ENCODE measurements at regions not wholly inside any gene's neighbourhood (a gene's known extent, or its start where the extent isn't known, plus 50 kb on each side); places are given as distances from the start of the nearest gene placed in this dataset.

GRCh38 chr11:32273931-32274330 lies 161.4 kb downstream of the WT1 start (continued):
- no peak for TF ChIP-seq EED (IDR thresholded peaks at IDR 0.05; ENCODE audit: low read depth)
- TF ChIP-seq ZZZ3 (IDR thresholded peaks at IDR 0.05; ENCODE audit: control insufficient read depth, insufficient read length, low read depth): no peak
- TF ChIP-seq HSF1 (IDR thresholded peaks at IDR 0.05; ENCODE audit: low read depth, low read length): no peak
- no peak for TF ChIP-seq ZNF207 (IDR thresholded peaks at IDR 0.05; ENCODE audit: borderline replicate concordance)
- TF ChIP-seq SMC3 (IDR thresholded peaks at IDR 0.05; ENCODE audit: borderline replicate concordance, low read length): no peak
- TF ChIP-seq SREBF2 (IDR thresholded peaks at IDR 0.05; ENCODE audit: low read length): no peak
- no peak for TF ChIP-seq SRF (IDR thresholded peaks at IDR 0.05; ENCODE audit: low read depth in 2 of 2, low read length in 2 of 2)

- TF ChIP-seq CUX1 (IDR thresholded peaks at IDR 0.05; ENCODE audit: insufficient replicate concordance, low read depth, low read length): no peak
- TF ChIP-seq STAT1 (conservative IDR thresholded peaks at IDR 0.05): no peak
- TF ChIP-seq NFYA (IDR thresholded peaks at IDR 0.05; ENCODE audit: borderline replicate concordance, low read depth, low read length): no peak
- SMC1A ChIA-PET (ENCODE audit: uncharacterized antibody, unreplicated experiment): no interaction called here
Observed at GRCh38 chr11:32279672-32280071, 155.7 kb downstream of the WT1 start.

More at GRCh38 chr11:32279672-32280071, 155.7 kb downstream of the WT1 start:
- RAD21 ChIA-PET (ENCODE audit: unreplicated experiment): no interaction called here
- no peak for FAIRE-seq
- H3K27ac ChIP-seq (ENCODE audit: control insufficient read depth, insufficient read depth): no peak overlapping the region
- DNase-seq (ENCODE audit: low read depth, low spot score): no peak
- H3K9me3 ChIP-seq (replicated peaks; ENCODE audit: control insufficient read depth, insufficient read depth, low read length): no peaks in the 10 kb centered on the region
- POLR2A ChIA-PET: no interaction called here
- in situ Hi-C loops (cut with MboI): no loop called here
- no peak overlapping the region for H3K4me2 ChIP-seq (ENCODE audit: control insufficient read depth, insufficient read depth)
- no TSS peak for BruUV-seq (replicated peaks)
- H3K79me2 ChIP-seq (ENCODE audit: control insufficient read depth, insufficient read depth, low read length): no peaks in the 10 kb centered on the region
- H3K27me3 ChIP-seq (replicated peaks in 1 of 2; ENCODE audit: control insufficient read depth in 2 of 2, insufficient read depth in 2 of 2, low read length in 1 of 2): no peaks in the 10 kb centered on the region
- H3K4me3 ChIP-seq: no peak overlapping the region
- WGBS (ENCODE audit: insufficient coverage, insufficient replicate concordance, low lambda C conversion rate, missing lambda C conversion rate): 52% methylated on average over 3 of the region's 3 CpGs
- H2AFZ ChIP-seq (ENCODE audit: control insufficient read depth, low read depth, low read length): no peak overlapping the region
- no peaks in the 10 kb centered on the region for H3K4me1 ChIP-seq (ENCODE audit: control insufficient read depth, insufficient read depth, low read length)
- H3K9ac ChIP-seq (ENCODE audit: control insufficient read depth, insufficient read depth, low read length): no peak overlapping the region
- H3K36me3 ChIP-seq (ENCODE audit: control insufficient read depth in 2 of 2, insufficient read depth in 2 of 2, low read length in 1 of 2): no peaks in the 10 kb centered on the region
- ATAC-seq: no peak
- intact Hi-C loops (cut with micrococcal nuclease; ENCODE audit: unreplicated experiment): no loop called here
- CTCF ChIA-PET: no interaction called here
- H4K20me1 ChIP-seq (ENCODE audit: control insufficient read depth, insufficient read depth): no peaks in the 10 kb centered on the region

All from GM12878 (cell line).